Ascending aorta (tissue), 2 donors: ENCODE measurements at regions not wholly inside any gene's neighbourhood (a gene's known extent, or its start where the extent isn't known, plus 50 kb on each side); places are given as distances from the start of the nearest gene placed in this dataset.

ENCODE experiments used
- DNase-seq, 2 donors: peaks; one replicate each; pipeline ENCODE4 v3.0.0-alpha.2; 2019; ENCODE audit warnings: low spot score in 2 of 2
- H3K27ac ChIP-seq, 2 donors: fragments of 200-600 bp; sonication (generic); one replicate each; pipeline ENCODE4 v1.5.1; 2016 to 2017; ENCODE audit warnings: mild to moderate bottlenecking in 1 of 2
- H3K27me3 ChIP-seq: fragments of 200-600 bp; sonication (generic); one replicate; pipeline ENCODE4 v1.5.1; 2017
- H3K36me3 ChIP-seq, 2 donors: fragments of 200-600 bp; sonication (generic); one replicate each; pipeline ENCODE4 v1.5.1; 2016
- H3K4me1 ChIP-seq, 2 donors: fragments of 200-600 bp; sonication (generic); one replicate each; pipeline ENCODE4 v1.5.1; 2016 to 2017; ENCODE audit warnings: mild to moderate bottlenecking in 1 of 2
- H3K4me3 ChIP-seq, 2 donors: fragments of 200-600 bp; sonication (generic); one replicate each; pipeline ENCODE4 v1.5.1; 2016 to 2017; ENCODE audit warnings: mild to moderate bottlenecking in 1 of 2
- H3K9me3 ChIP-seq, 2 donors: fragments of 200-600 bp; sonication (generic); one replicate each; pipeline ENCODE4 v1.5.1; 2016
- CTCF ChIP-seq, 3 experiments: fragments of 200-600 bp in 2 of 3; fragments of 450-650 bp in 1 of 3; sonication (generic) in 2 of 3; IDR thresholded peaks; one replicate each; pipeline ENCODE4 v1.5.1; 2016 to 2019; ENCODE audit warnings: antibody characterized with exemption in 3 of 3, mild to moderate bottlenecking in 1 of 3, moderate library complexity in 1 of 3
- intact Hi-C: fragments of 100-400 bp; cut with DNase I; formaldehyde crosslinking; loops from one replicate; pipeline ENCODE4 v1.15.1; 2023

DNA sequence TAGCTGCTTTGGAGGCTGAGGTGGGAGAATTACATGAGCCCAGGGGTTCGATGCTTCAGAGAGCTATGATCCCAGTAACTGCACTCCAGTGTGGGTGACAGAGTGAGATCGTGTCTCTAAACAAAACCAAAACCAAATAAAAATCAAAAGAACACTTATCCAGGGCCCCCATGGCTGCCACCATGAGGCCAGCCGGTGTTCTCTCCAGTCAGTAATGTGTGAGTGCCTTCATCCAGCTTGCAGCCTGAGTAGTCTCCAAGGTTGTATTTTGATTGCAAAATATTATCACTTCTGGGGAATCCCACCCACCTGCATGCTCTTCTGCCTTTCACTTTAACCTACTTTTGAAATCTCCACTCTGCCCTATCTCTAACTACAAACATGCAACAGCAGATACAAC lies 221.0 kb upstream of the WSB1 start:
- intact Hi-C loops, result no loop called here
- no peak for TF ChIP-seq CTCF (IDR thresholded peaks at IDR 0.05)

DNA sequence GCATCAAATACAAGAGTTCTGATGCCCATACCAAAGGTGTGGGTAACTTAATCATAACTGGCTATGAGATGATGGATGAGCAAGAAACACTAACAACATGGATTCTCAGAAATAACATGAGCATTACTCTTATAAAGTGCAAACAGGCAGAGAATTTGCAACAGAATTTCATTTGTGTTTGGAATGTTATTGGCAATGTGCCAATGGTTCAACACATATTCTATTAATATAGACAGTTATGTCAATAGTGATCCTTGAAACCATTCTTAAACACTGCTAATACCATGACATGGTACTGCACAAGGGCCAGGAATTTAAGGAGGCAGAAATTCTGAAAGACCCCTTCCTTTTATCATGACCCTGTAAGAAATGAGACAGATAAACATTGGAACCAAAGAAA lies 217.1 kb upstream of the WSB1 start:
- TF ChIP-seq CTCF (IDR thresholded peaks at IDR 0.05), result no peak
- Histone ChIP-seq H3K36me3 (no peaks in the 10 kb centered on the region), H3K4me1 (no peaks in the 10 kb centered on the region), H3K4me3 (no peak overlapping the region), H3K9me3 (no peaks in the 10 kb centered on the region), H3K27me3 (no peaks in the 10 kb centered on the region), H3K27ac (no peak overlapping the region)
- intact Hi-C loops, result no loop called here
- no peak for DNase-seq

More for the DNA sequence above, 221.0 kb upstream of the WSB1 start:
- H3K27me3 ChIP-seq, result no peaks in the 10 kb centered on the region
- no peaks in the 10 kb centered on the region for H3K9me3 ChIP-seq
- H3K36me3 ChIP-seq, result no peaks in the 10 kb centered on the region
- DNase-seq, result no peak
- no peak overlapping the region for H3K27ac ChIP-seq
- no peaks in the 10 kb centered on the region for H3K4me1 ChIP-seq
- H3K4me3 ChIP-seq, result no peak overlapping the region

GRCh38 chr17:27078296-27078695 lies 215.6 kb upstream of the WSB1 start:
- no peak for TF ChIP-seq CTCF (IDR thresholded peaks at IDR 0.05)
- no peaks in the 10 kb centered on the region for H3K4me1 ChIP-seq
- DNase-seq, result no peak
- H3K27ac ChIP-seq, result no peak overlapping the region
- H3K9me3 ChIP-seq, result no peaks in the 10 kb centered on the region
- intact Hi-C loops, result no loop called here
- H3K27me3 ChIP-seq, result no peaks in the 10 kb centered on the region
- no peaks in the 10 kb centered on the region for H3K36me3 ChIP-seq
- H3K4me3 ChIP-seq, result no peak overlapping the region

GRCh38 chr17:27079660-27080059 lies 214.3 kb upstream of the WSB1 start:
- no peak for DNase-seq
- Histone ChIP-seq H3K4me3 (no peak overlapping the region), H3K27ac (no peak overlapping the region), H3K4me1 (no peaks in the 10 kb centered on the region), H3K27me3 (no peaks in the 10 kb centered on the region), H3K36me3 (no peaks in the 10 kb centered on the region), H3K9me3 (no peaks in the 10 kb centered on the region)
- intact Hi-C loops, result no loop called here
- TF ChIP-seq CTCF (IDR thresholded peaks at IDR 0.05), result no peak

DNA sequence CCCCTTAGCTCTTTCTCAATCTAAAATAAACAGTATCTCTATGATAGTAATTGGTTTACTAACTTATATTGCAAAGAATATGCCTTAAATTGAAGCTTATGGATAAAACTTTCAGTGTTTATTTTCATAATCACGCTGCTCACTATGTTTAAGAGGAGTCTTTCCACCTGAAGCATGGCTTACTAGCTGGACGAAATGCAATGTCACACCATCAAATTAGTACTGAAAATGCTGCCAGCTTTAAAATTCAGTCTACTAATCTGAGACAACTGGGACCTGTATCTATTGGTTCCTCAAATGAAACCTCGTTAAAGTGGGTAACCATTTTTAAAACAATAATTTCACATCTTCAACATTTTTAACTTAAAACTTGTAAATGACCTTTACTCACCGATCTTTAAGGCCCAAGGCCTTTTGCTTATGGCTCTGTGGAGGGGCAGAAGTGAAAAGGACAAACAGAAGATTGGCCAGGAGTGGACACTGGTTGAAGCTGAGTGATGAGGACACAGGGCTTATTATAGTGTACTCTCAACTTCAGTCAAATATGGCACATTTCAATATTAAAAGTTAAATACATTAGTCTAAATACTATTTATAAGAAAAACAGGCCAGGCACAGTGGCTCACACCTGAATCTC lies 212.8 kb upstream of the WSB1 start:
- Histone ChIP-seq H3K36me3 (no peaks in the 10 kb centered on the region), H3K27ac (no peak overlapping the region), H3K9me3 (no peaks in the 10 kb centered on the region), H3K4me1 (no peaks in the 10 kb centered on the region), H3K27me3 (no peaks in the 10 kb centered on the region), H3K4me3 (no peak overlapping the region)
- no peak for DNase-seq
- TF ChIP-seq CTCF (IDR thresholded peaks at IDR 0.05), result no peak
- intact Hi-C loops, result no loop called here
